Panc1 (cell line): ENCODE measurements at regions not wholly inside any gene's neighbourhood (a gene's known extent, or its start where the extent isn't known, plus 50 kb on each side); places are given as distances from the start of the nearest gene placed in this dataset.

Experiments used
- CTCF ChIP-seq: fragments of 450-650 bp; IDR thresholded peaks from 2 replicates; pipeline ENCODE4 v1.5.1; 2017; ENCODE audit warnings: mild to moderate bottlenecking
- REST ChIP-seq, 2 experiments: IDR thresholded peaks; 2 replicates each; pipeline ENCODE4 v1.6.1; 2011 to 2012; ENCODE audit warnings: low read depth in 2 of 2, control low read depth in 1 of 2, low read length in 1 of 2, mild to moderate bottlenecking in 1 of 2, moderate library complexity in 1 of 2; ENCODE audit not compliant: insufficient read depth in 1 of 2

GRCh38 chr17:34166352-34166751 lies 88.7 kb upstream of the CCL2 start:
- TF ChIP-seq REST (IDR thresholded peaks at IDR 0.05; ENCODE audit: insufficient read depth in 1 of 2, low read depth in 2 of 2, low read length in 1 of 2) (no peak), CTCF (no peak)
